ENCODE measurements at regions not wholly inside any gene's neighbourhood (a gene's known extent, or its start where the extent isn't known, plus 50 kb on each side); places are given as distances from the start of the nearest gene placed in this dataset.

- TF ChIP-seq CTCF (IDR thresholded peaks at IDR 0.05; ENCODE audit: insufficient read depth, low read length, poor library complexity, severe bottlenecking): no peak
- TF ChIP-seq EZH2phosphoT487 (conservative IDR thresholded peaks at IDR 0.05; ENCODE audit: low read length): no peak
Observed at GRCh38 chrX:128622296-128622695, 570.1 kb upstream of the ACTRT1 start.

Data from SU-DHL-6 (cell line).